AG08396 (cell line): ENCODE measurements at regions not wholly inside any gene's neighbourhood (a gene's known extent, or its start where the extent isn't known, plus 50 kb on each side); places are given as distances from the start of the nearest gene placed in this dataset.
A peak's percentile ranks its signal among the peaks of the same experiment; 100 is the strongest.
"Not testable (repeated sequence)": the region's sequence is repeated elsewhere in the genome, so short reads cannot be mapped to it uniquely, and the experiment has no call there.

Source experiments
- DNase-seq: peaks from one replicate; pipeline ENCODE4 v3.0.0; 2012; ENCODE audit warnings: low spot score, mixed read lengths

GRCh38 chr10:33101392-33101787, 143.4 kb upstream of the ITGB1 start:
- DNase-seq = no peak

GRCh38 chr10:33100781-33101391, 142.9 kb upstream of the ITGB1 start:
- no peak for DNase-seq

GRCh38 chr10:33099748-33100147, 141.7 kb upstream of the ITGB1 start:
- peak; percentile 51 for DNase-seq

GRCh38 chr10:33098951-33099663, 141.1 kb upstream of the ITGB1 start:
- DNase-seq = no peak

- no peak for DNase-seq
These were observed 138.1 kb upstream of the ITGB1 start for GRCh38 chr10:33095867-33096815.

- DNase-seq = no peak
These were observed 136.4 kb upstream of the ITGB1 start for GRCh38 chr10:33094263-33095051.

GRCh38 chr10:33093362-33093761, 135.3 kb upstream of the ITGB1 start:
- no peak for DNase-seq

GRCh38 chr10:33092596-33092995, 134.6 kb upstream of the ITGB1 start:
- no peak for DNase-seq

GRCh38 chr10:33091201-33091600, 133.2 kb upstream of the ITGB1 start:
- no peak for DNase-seq

- no peak for DNase-seq
These were observed 131.0 kb upstream of the ITGB1 start for GRCh38 chr10:33088990-33089389.

- DNase-seq = no peak
These were observed 129.9 kb upstream of the ITGB1 start for GRCh38 chr10:33087922-33088321.

GRCh38 chr10:33087152-33087551, 129.1 kb upstream of the ITGB1 start:
- no peak for DNase-seq

GRCh38 chr10:33086100-33086499, 128.1 kb upstream of the ITGB1 start:
- no peak for DNase-seq

- no peak for DNase-seq
These were observed 127.3 kb upstream of the ITGB1 start for GRCh38 chr10:33085313-33085833.

GRCh38 chr10:33084453-33084852, 126.4 kb upstream of the ITGB1 start:
- DNase-seq = no peak

GRCh38 chr10:33082373-33082895, 124.4 kb upstream of the ITGB1 start:
- DNase-seq = no peak

GRCh38 chr10:33080467-33080866, 122.4 kb upstream of the ITGB1 start:
- not testable (repeated sequence) for DNase-seq

- DNase-seq = no peak
These were observed 116.4 kb upstream of the ITGB1 start for GRCh38 chr10:33074443-33074842.

- DNase-seq = no peak
These were observed 115.8 kb upstream of the ITGB1 start for GRCh38 chr10:33073641-33074415.

- DNase-seq = no peak
These were observed 113.8 kb upstream of the ITGB1 start for GRCh38 chr10:33071857-33072256.

GRCh38 chr10:33070101-33070500, 112.1 kb upstream of the ITGB1 start:
- DNase-seq = no peak
